ENCODE measurements at regions not wholly inside any gene's neighbourhood (a gene's known extent, or its start where the extent isn't known, plus 50 kb on each side); places are given as distances from the start of the nearest gene placed in this dataset.

- DNase-seq = no peak
Observed at GRCh38 chr5:117889596-117889995, 1098.8 kb downstream of the DTWD2 start.

- no peak for DNase-seq
Observed at GRCh38 chr5:117888688-117889087, 1099.7 kb downstream of the DTWD2 start.

- peak; percentile 29 to 75 for DNase-seq
Observed at GRCh38 chr5:117881426-117882230, 1106.7 kb downstream of the DTWD2 start.

- no peak for DNase-seq
Observed at GRCh38 chr5:117880932-117881331, 1107.4 kb downstream of the DTWD2 start.

- DNase-seq = no peak
Observed at GRCh38 chr5:117877731-117878130, 1110.6 kb downstream of the DTWD2 start.

- peak; percentile 73 to 76 for DNase-seq
Observed at GRCh38 chr5:117872798-117873368, 1115.5 kb downstream of the DTWD2 start.

- no peak for DNase-seq
Observed at GRCh38 chr5:117869596-117869995, 1118.8 kb downstream of the DTWD2 start.

- DNase-seq = no peak
Observed at GRCh38 chr5:117863586-117864296, 1124.6 kb downstream of the DTWD2 start.

- no peak for DNase-seq
Observed at GRCh38 chr5:117860550-117860949, 1127.8 kb downstream of the DTWD2 start.

GRCh38 chr5:117859176-117859575, 1129.2 kb downstream of the DTWD2 start:
- no peak for DNase-seq

GRCh38 chr5:117856713-117857112, 1131.6 kb downstream of the DTWD2 start:
- DNase-seq = no peak

GRCh38 chr5:117837786-117838185, 1150.6 kb downstream of the DTWD2 start:
- DNase-seq = no peak

- no peak for DNase-seq
Observed at GRCh38 chr5:117833691-117834090, 1154.7 kb downstream of the DTWD2 start.

- peak in 1 of 2 experiments; percentile 16 for DNase-seq
Observed at GRCh38 chr5:117829646-117830045, 1158.7 kb downstream of the DTWD2 start.

- DNase-seq = no peak
Observed at GRCh38 chr5:117813850-117814249, 1174.5 kb downstream of the DTWD2 start.

GRCh38 chr5:117812861-117813260, 1175.5 kb downstream of the DTWD2 start:
- DNase-seq = no peak

GRCh38 chr5:117809251-117809650, 1179.1 kb downstream of the DTWD2 start:
- no peak for DNase-seq

- DNase-seq = no peak
Observed at GRCh38 chr5:117805058-117805457, 1183.3 kb downstream of the DTWD2 start.

- DNase-seq = no peak
Observed at GRCh38 chr5:117803533-117803932, 1184.8 kb downstream of the DTWD2 start.

- no peak for DNase-seq
Observed at GRCh38 chr5:117801583-117801982, 1186.8 kb downstream of the DTWD2 start.

- DNase-seq = no peak
Observed at GRCh38 chr5:117800261-117800660, 1188.1 kb downstream of the DTWD2 start.

- no peak for DNase-seq
Observed at GRCh38 chr5:117794847-117795246, 1193.5 kb downstream of the DTWD2 start.

GRCh38 chr5:117793963-117794362, 1194.4 kb downstream of the DTWD2 start:
- DNase-seq = no peak

GRCh38 chr5:117792476-117792875, 1195.9 kb downstream of the DTWD2 start:
- no peak for DNase-seq
